ENCODE measurements at regions not wholly inside any gene's neighbourhood (a gene's known extent, or its start where the extent isn't known, plus 50 kb on each side); places are given as distances from the start of the nearest gene placed in this dataset.

- peak in 2 of 3 donors; percentile 17 to 47 for DNase-seq (ENCODE audit: low read depth in 2 of 3, low spot score in 2 of 3)
Observed at GRCh38 chr11:122186439-122187080, 70.5 kb upstream of the BLID start.

- DNase-seq (ENCODE audit: low read depth in 2 of 3, low spot score in 2 of 3) = no peak
Observed at GRCh38 chr11:122183933-122184332, 67.9 kb upstream of the BLID start.

- DNase-seq (ENCODE audit: low read depth in 2 of 3, low spot score in 2 of 3) = no peak
Observed at GRCh38 chr11:122181893-122182292, 65.9 kb upstream of the BLID start.

GRCh38 chr11:122181372-122181771 lies 65.4 kb upstream of the BLID start:
- DNase-seq (ENCODE audit: low read depth in 2 of 3, low spot score in 2 of 3) = no peak

GRCh38 chr11:122179961-122180834 lies 64.2 kb upstream of the BLID start:
- no peak for DNase-seq (ENCODE audit: low read depth in 2 of 3, low spot score in 2 of 3)

- no peak for DNase-seq (ENCODE audit: low read depth in 2 of 3, low spot score in 2 of 3)
Observed at GRCh38 chr11:122178795-122179194, 62.8 kb upstream of the BLID start.

GRCh38 chr11:122177238-122177637 lies 61.2 kb upstream of the BLID start:
- DNase-seq (ENCODE audit: low read depth in 2 of 3, low spot score in 2 of 3) = no peak

GRCh38 chr11:122176651-122177050 lies 60.6 kb upstream of the BLID start:
- DNase-seq (ENCODE audit: low read depth in 2 of 3, low spot score in 2 of 3) = no peak

GRCh38 chr11:122175306-122175705 lies 59.3 kb upstream of the BLID start:
- DNase-seq (ENCODE audit: low read depth in 2 of 3, low spot score in 2 of 3) = no peak

GRCh38 chr11:122173587-122173986 lies 57.6 kb upstream of the BLID start:
- DNase-seq (ENCODE audit: low read depth in 2 of 3, low spot score in 2 of 3) = no peak

GRCh38 chr11:122173074-122173450 lies 57.0 kb upstream of the BLID start:
- no peak for DNase-seq (ENCODE audit: low read depth in 2 of 3, low spot score in 2 of 3)

- no peak for DNase-seq (ENCODE audit: low read depth in 2 of 3, low spot score in 2 of 3)
Observed at GRCh38 chr11:122172352-122173073, 56.5 kb upstream of the BLID start.

- no peak for DNase-seq (ENCODE audit: low read depth in 2 of 3, low spot score in 2 of 3)
Observed at GRCh38 chr11:122170815-122171475, 54.9 kb upstream of the BLID start.

GRCh38 chr11:122168218-122168617 lies 52.2 kb upstream of the BLID start:
- no peak for DNase-seq (ENCODE audit: low read depth in 2 of 3, low spot score in 2 of 3)

- DNase-seq (ENCODE audit: low read depth in 2 of 3, low spot score in 2 of 3) = no peak
Observed at GRCh38 chr11:122167100-122167499, 51.1 kb upstream of the BLID start.

- no peak for DNase-seq (ENCODE audit: low read depth in 2 of 3, low spot score in 2 of 3)
Observed at GRCh38 chr11:122165607-122166371, 49.8 kb upstream of the BLID start.

All from hematopoietic multipotent progenitor cell (in vitro differentiated cells).